B cell (primary cell): ENCODE measurements at regions not wholly inside any gene's neighbourhood (a gene's known extent, or its start where the extent isn't known, plus 50 kb on each side); places are given as distances from the start of the nearest gene placed in this dataset.

Experiments
- EZH2 ChIP-seq: IDR thresholded peaks from 2 replicates; pipeline ENCODE4 v1.6.1; 2012; ENCODE audit warnings: borderline replicate concordance, low read depth, mild to moderate bottlenecking, moderate library complexity, low read length; ENCODE audit not compliant: insufficient read depth, poor library complexity, severe bottlenecking
- TF ChIP-seq, protein P1 (sequence below): fragments of 200-600 bp; IDR thresholded peaks from one replicate; pipeline ENCODE4 v1.8.0; 2022; ENCODE audit warnings: antibody characterized with exemption, mild to moderate bottlenecking

DNA sequence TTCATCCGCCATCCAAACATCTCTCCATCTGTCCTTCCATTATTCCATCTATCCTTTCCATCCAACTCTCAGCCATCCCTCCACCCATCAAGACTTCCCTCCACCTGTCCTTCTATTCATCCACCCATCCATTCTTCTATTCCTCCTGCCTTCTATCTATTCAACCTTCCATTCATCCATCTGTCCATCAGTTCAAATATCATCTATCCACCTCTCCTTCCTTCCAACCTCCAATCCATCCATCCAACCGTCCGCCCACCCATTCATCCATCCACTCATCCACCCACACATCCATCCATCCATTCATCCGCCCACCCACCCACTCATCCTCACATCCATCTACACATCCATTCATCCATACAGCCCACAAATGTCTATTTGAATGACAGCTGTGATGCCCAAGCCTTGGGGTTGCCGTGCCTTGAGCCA lies 132.1 kb downstream of the CEBPB start:
- TF ChIP-seq EZH2 = no peak
- TF ChIP-seq, protein P1, sequence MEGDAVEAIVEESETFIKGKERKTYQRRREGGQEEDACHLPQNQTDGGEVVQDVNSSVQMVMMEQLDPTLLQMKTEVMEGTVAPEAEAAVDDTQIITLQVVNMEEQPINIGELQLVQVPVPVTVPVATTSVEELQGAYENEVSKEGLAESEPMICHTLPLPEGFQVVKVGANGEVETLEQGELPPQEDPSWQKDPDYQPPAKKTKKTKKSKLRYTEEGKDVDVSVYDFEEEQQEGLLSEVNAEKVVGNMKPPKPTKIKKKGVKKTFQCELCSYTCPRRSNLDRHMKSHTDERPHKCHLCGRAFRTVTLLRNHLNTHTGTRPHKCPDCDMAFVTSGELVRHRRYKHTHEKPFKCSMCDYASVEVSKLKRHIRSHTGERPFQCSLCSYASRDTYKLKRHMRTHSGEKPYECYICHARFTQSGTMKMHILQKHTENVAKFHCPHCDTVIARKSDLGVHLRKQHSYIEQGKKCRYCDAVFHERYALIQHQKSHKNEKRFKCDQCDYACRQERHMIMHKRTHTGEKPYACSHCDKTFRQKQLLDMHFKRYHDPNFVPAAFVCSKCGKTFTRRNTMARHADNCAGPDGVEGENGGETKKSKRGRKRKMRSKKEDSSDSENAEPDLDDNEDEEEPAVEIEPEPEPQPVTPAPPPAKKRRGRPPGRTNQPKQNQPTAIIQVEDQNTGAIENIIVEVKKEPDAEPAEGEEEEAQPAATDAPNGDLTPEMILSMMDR = no peak
